A549 (cell line): ENCODE measurements at regions not wholly inside any gene's neighbourhood (a gene's known extent, or its start where the extent isn't known, plus 50 kb on each side); places are given as distances from the start of the nearest gene placed in this dataset.

Experiments
- POLR2AphosphoS2 ChIP-seq: conservative IDR thresholded peaks from 2 replicates; pipeline ENCODE4 v1.6.1; 2012; ENCODE audit warnings: low read length, improper control_type of control experiment, inconsistent platforms
- TF ChIP-seq, protein P1 (sequence below): fragments of >200 bp; sonication (Bioruptor Twin); formaldehyde crosslinking; IDR thresholded peaks from 3 replicates; pipeline ENCODE4 v1.5.1; 2016

- TF ChIP-seq, protein P1, sequence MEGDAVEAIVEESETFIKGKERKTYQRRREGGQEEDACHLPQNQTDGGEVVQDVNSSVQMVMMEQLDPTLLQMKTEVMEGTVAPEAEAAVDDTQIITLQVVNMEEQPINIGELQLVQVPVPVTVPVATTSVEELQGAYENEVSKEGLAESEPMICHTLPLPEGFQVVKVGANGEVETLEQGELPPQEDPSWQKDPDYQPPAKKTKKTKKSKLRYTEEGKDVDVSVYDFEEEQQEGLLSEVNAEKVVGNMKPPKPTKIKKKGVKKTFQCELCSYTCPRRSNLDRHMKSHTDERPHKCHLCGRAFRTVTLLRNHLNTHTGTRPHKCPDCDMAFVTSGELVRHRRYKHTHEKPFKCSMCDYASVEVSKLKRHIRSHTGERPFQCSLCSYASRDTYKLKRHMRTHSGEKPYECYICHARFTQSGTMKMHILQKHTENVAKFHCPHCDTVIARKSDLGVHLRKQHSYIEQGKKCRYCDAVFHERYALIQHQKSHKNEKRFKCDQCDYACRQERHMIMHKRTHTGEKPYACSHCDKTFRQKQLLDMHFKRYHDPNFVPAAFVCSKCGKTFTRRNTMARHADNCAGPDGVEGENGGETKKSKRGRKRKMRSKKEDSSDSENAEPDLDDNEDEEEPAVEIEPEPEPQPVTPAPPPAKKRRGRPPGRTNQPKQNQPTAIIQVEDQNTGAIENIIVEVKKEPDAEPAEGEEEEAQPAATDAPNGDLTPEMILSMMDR = no peak
- no peak for TF ChIP-seq POLR2AphosphoS2
Measured at GRCh38 chr5:123949807-123950340, 437.9 kb downstream of the CSNK1G3 start.
